HEK293 (cell line): ENCODE measurements at regions not wholly inside any gene's neighbourhood (a gene's known extent, or its start where the extent isn't known, plus 50 kb on each side); places are given as distances from the start of the nearest gene placed in this dataset.

Source experiments
- KLF16 ChIP-seq: fragments of 450-650 bp; formaldehyde crosslinking; IDR thresholded peaks from 2 replicates; pipeline ENCODE4 v1.5.1; 2017; ENCODE audit warnings: missing biosample characterization, missing genetic modification characterization
- MZF1 ChIP-seq: fragments of 450-650 bp; formaldehyde crosslinking; IDR thresholded peaks from 2 replicates; pipeline ENCODE4 v1.5.1; 2017; ENCODE audit warnings: missing biosample characterization, missing genetic modification characterization, borderline replicate concordance
- SETDB1 ChIP-seq: IDR thresholded peaks from one replicate; pipeline ENCODE4 v1.6.1; 2017; ENCODE audit warnings: mild to moderate bottlenecking, low read length, moderate library complexity, mixed read lengths; ENCODE audit not compliant: insufficient read length
- ZEB2 ChIP-seq: fragments of 450-650 bp; formaldehyde crosslinking; IDR thresholded peaks from 2 replicates; pipeline ENCODE4 v1.5.1; 2016; ENCODE audit warnings: missing biosample characterization, missing genetic modification characterization
- ZNF184 ChIP-seq: fragments of 450-650 bp; IDR thresholded peaks from 2 replicates; pipeline ENCODE4 v1.5.1; 2018; ENCODE audit warnings: missing biosample characterization, mild to moderate bottlenecking, missing genetic modification characterization
- ZNF239 ChIP-seq: fragments of 450-650 bp; formaldehyde crosslinking; IDR thresholded peaks from 2 replicates; pipeline ENCODE4 v1.5.1; 2016; ENCODE audit warnings: missing biosample characterization, missing genetic modification characterization
- ZNF37A ChIP-seq: fragments of 450-650 bp; IDR thresholded peaks from 2 replicates; pipeline ENCODE4 v1.5.1; 2018; ENCODE audit warnings: missing biosample characterization, missing genetic modification characterization
- ZNF707 ChIP-seq: fragments of 450-650 bp; formaldehyde crosslinking; IDR thresholded peaks from 2 replicates; pipeline ENCODE4 v1.5.1; 2016; ENCODE audit warnings: missing biosample characterization, missing genetic modification characterization
- ZNF76 ChIP-seq: fragments of 450-650 bp; formaldehyde crosslinking; IDR thresholded peaks from 2 replicates; pipeline ENCODE4; 2016; ENCODE audit warnings: low read depth, missing biosample characterization, missing genetic modification characterization, borderline replicate concordance
- ZNF837 ChIP-seq: fragments of 450-650 bp; formaldehyde crosslinking; IDR thresholded peaks from 2 replicates; pipeline ENCODE4 v1.5.1; 2016; ENCODE audit warnings: missing biosample characterization, missing genetic modification characterization
- TF ChIP-seq, protein P1 (sequence below): fragments of 450-650 bp; formaldehyde crosslinking; IDR thresholded peaks from 2 replicates; pipeline ENCODE4 v1.5.1; 2016; ENCODE audit warnings: missing biosample characterization, missing genetic modification characterization
- TF ChIP-seq, protein P2 (sequence below): fragments of 450-650 bp; formaldehyde crosslinking; IDR thresholded peaks from 2 replicates; pipeline ENCODE4 v1.5.1; 2016; ENCODE audit warnings: missing biosample characterization, missing genetic modification characterization
- TF ChIP-seq, protein P3 (sequence below): fragments of 450-650 bp; formaldehyde crosslinking; IDR thresholded peaks from 2 replicates; pipeline ENCODE4 v1.5.1; 2017; ENCODE audit warnings: missing biosample characterization, missing genetic modification characterization
- TF ChIP-seq, protein P4 (sequence below): fragments of 450-650 bp; formaldehyde crosslinking; IDR thresholded peaks from 2 replicates; pipeline ENCODE4 v1.5.1; 2016; ENCODE audit warnings: missing biosample characterization, missing genetic modification characterization

DNA sequence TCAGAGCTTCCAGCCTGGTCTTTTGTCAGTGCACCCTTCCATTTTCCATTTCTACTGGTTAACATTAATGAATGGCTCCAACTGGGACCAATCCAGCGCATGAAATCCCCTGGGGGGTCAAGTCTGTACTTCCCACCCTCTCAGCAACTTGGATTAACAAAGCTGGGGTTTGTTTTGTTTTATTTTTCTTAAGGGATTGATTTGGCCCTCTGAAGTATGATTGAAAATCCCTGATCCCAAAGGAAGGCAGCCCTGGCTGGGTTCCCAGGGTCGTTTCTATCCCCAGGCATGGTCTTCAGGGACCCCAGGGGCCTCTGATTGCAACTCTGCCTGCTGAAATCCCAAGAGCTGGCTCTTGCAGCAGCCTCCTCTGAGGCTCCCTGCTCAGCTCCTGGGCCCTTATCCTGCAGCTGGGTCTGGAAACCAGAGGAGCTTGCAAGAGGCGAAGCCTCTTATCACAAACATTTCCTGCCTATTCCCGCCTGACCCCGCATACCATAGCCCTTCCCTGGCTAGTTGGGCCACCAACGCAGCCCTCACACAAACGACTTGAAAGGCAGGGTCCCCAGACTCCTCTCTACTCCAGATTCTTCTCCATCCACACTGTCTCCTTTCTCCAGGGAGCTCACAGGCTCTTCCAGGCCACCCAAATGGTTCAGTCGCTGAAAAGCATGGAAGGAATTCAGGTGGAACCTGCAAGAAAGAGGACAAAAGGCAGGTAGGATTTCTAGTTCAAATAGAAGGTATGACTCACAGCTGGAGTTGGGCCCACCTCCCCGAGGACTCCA, 109.7 kb upstream of the PKDCC start:
- TF ChIP-seq ZNF239 (tag by site-specific recombination), result no peak
- no peak for TF ChIP-seq ZNF837 (tag by site-specific recombination)
- no peak for TF ChIP-seq ZEB2 (tag by site-specific recombination)
- TF ChIP-seq ZNF184 (tag by site-specific recombination), result no peak
- TF ChIP-seq ZNF707 (tag by site-specific recombination), result no peak
- TF ChIP-seq, protein P1, sequence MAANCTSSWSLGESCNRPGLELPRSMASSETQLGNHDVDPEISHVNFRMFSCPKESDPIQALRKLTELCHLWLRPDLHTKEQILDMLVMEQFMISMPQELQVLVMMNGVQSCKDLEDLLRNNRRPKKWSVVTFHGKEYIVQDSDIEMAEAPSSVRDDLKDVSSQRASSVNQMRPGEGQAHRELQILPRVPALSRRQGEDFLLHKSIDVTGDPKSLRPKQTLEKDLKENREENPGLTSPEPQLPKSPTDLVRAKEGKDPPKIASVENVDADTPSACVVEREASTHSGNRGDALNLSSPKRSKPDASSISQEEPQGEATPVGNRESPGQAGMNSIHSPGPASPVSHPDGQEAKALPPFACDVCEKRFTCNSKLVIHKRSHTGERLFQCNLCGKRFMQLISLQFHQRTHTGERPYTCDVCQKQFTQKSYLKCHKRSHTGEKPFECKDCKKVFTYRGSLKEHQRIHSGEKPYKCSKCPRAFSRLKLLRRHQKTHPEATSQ (tag by site-specific recombination), result no peak
- no peak for TF ChIP-seq KLF16
- TF ChIP-seq, protein P2, sequence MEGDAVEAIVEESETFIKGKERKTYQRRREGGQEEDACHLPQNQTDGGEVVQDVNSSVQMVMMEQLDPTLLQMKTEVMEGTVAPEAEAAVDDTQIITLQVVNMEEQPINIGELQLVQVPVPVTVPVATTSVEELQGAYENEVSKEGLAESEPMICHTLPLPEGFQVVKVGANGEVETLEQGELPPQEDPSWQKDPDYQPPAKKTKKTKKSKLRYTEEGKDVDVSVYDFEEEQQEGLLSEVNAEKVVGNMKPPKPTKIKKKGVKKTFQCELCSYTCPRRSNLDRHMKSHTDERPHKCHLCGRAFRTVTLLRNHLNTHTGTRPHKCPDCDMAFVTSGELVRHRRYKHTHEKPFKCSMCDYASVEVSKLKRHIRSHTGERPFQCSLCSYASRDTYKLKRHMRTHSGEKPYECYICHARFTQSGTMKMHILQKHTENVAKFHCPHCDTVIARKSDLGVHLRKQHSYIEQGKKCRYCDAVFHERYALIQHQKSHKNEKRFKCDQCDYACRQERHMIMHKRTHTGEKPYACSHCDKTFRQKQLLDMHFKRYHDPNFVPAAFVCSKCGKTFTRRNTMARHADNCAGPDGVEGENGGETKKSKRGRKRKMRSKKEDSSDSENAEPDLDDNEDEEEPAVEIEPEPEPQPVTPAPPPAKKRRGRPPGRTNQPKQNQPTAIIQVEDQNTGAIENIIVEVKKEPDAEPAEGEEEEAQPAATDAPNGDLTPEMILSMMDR (tag by site-specific recombination), result no peak
- TF ChIP-seq, protein P3, sequence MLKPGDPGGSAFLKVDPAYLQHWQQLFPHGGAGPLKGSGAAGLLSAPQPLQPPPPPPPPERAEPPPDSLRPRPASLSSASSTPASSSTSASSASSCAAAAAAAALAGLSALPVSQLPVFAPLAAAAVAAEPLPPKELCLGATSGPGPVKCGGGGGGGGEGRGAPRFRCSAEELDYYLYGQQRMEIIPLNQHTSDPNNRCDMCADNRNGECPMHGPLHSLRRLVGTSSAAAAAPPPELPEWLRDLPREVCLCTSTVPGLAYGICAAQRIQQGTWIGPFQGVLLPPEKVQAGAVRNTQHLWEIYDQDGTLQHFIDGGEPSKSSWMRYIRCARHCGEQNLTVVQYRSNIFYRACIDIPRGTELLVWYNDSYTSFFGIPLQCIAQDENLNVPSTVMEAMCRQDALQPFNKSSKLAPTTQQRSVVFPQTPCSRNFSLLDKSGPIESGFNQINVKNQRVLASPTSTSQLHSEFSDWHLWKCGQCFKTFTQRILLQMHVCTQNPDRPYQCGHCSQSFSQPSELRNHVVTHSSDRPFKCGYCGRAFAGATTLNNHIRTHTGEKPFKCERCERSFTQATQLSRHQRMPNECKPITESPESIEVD (tag by site-specific recombination), result no peak
- TF ChIP-seq, protein P4, sequence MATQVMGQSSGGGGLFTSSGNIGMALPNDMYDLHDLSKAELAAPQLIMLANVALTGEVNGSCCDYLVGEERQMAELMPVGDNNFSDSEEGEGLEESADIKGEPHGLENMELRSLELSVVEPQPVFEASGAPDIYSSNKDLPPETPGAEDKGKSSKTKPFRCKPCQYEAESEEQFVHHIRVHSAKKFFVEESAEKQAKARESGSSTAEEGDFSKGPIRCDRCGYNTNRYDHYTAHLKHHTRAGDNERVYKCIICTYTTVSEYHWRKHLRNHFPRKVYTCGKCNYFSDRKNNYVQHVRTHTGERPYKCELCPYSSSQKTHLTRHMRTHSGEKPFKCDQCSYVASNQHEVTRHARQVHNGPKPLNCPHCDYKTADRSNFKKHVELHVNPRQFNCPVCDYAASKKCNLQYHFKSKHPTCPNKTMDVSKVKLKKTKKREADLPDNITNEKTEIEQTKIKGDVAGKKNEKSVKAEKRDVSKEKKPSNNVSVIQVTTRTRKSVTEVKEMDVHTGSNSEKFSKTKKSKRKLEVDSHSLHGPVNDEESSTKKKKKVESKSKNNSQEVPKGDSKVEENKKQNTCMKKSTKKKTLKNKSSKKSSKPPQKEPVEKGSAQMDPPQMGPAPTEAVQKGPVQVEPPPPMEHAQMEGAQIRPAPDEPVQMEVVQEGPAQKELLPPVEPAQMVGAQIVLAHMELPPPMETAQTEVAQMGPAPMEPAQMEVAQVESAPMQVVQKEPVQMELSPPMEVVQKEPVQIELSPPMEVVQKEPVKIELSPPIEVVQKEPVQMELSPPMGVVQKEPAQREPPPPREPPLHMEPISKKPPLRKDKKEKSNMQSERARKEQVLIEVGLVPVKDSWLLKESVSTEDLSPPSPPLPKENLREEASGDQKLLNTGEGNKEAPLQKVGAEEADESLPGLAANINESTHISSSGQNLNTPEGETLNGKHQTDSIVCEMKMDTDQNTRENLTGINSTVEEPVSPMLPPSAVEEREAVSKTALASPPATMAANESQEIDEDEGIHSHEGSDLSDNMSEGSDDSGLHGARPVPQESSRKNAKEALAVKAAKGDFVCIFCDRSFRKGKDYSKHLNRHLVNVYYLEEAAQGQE, result no peak
- TF ChIP-seq ZNF76 (tag by site-specific recombination), result no peak
- no peak for TF ChIP-seq ZNF37A (tag by site-specific recombination)
- TF ChIP-seq SETDB1, result no peak
- no peak for TF ChIP-seq MZF1 (tag by site-specific recombination)
